ENCODE measurements at regions not wholly inside any gene's neighbourhood (a gene's known extent, or its start where the extent isn't known, plus 50 kb on each side); places are given as distances from the start of the nearest gene placed in this dataset.

DNA sequence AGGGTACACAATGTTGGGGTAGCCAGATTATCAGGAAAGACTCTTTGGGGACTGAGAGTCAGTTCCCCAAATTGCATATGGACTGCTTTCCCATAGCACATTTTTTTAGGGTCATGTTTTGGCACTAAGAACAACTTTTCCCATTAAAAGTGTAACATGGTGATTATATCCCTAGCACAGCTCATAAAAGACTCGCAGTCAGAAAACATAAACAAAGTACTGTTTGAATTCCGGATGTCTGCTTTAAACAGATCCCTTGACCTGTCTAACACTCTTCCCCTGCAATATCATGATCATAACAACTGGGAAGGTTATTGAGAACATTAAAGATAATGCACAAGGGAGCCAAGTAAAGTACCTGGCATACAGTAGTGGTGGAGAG, 262.2 kb downstream of the ASXL3 start:
- TF ChIP-seq, protein P1, sequence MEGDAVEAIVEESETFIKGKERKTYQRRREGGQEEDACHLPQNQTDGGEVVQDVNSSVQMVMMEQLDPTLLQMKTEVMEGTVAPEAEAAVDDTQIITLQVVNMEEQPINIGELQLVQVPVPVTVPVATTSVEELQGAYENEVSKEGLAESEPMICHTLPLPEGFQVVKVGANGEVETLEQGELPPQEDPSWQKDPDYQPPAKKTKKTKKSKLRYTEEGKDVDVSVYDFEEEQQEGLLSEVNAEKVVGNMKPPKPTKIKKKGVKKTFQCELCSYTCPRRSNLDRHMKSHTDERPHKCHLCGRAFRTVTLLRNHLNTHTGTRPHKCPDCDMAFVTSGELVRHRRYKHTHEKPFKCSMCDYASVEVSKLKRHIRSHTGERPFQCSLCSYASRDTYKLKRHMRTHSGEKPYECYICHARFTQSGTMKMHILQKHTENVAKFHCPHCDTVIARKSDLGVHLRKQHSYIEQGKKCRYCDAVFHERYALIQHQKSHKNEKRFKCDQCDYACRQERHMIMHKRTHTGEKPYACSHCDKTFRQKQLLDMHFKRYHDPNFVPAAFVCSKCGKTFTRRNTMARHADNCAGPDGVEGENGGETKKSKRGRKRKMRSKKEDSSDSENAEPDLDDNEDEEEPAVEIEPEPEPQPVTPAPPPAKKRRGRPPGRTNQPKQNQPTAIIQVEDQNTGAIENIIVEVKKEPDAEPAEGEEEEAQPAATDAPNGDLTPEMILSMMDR (IDR thresholded peaks at IDR 0.05; ENCODE audit: low read depth, low read length): no peak
- no peak for TF ChIP-seq EZH2phosphoT487 (IDR thresholded peaks at IDR 0.05; ENCODE audit: low read depth)

Measured in OCI-LY3 (cell line).